GM12891 (cell line): ENCODE measurements at regions not wholly inside any gene's neighbourhood (a gene's known extent, or its start where the extent isn't known, plus 50 kb on each side); places are given as distances from the start of the nearest gene placed in this dataset.

ENCODE experiments used
- POLR2A ChIP-seq: IDR thresholded peaks from 2 replicates; pipeline ENCODE4 v1.6.1; 2011; ENCODE audit warnings: low read depth, low read length, control low read depth
- POLR2AphosphoS5 ChIP-seq: IDR thresholded peaks from 2 replicates; pipeline ENCODE4 v1.6.1; 2011; ENCODE audit warnings: low read depth, low read length, control low read depth
- TAF1 ChIP-seq: IDR thresholded peaks from 2 replicates; pipeline ENCODE4 v1.6.1; 2011; ENCODE audit warnings: low read depth, low read length, control low read depth

DNA sequence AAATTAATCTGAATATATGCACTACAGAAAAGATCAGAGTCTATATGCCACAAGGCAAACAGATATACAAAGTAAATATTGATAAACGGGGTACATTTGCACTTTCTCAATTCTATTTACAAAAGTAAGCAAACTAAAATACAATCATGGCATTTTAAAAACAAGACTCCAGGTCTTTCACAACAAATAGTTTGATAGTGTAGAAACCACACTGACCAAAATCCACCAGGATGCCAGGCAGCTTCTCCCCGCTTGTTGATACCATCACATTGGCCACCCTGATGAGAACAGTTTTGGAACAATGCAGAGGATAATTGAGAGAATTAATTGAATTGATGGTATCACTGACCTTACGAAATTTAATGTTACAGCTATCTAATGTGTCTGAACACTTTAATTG lies 190.6 kb upstream of the TMCO5A start:
- TF ChIP-seq POLR2A, result no peak
- no peak for TF ChIP-seq TAF1
- no peak for TF ChIP-seq POLR2AphosphoS5
